ENCODE measurements at regions not wholly inside any gene's neighbourhood (a gene's known extent, or its start where the extent isn't known, plus 50 kb on each side); places are given as distances from the start of the nearest gene placed in this dataset.
"Not testable (repeated sequence)": the region's sequence is repeated elsewhere in the genome, so short reads cannot be mapped to it uniquely, and the experiment has no call there.

- no peak for DNase-seq (ENCODE audit: extremely low read depth in 1 of 2, low read depth in 1 of 2)
Observed at GRCh38 chr16:73108195-73108963, 60.5 kb upstream of the ZFHX3 start.

GRCh38 chr16:73107371-73107770 is 59.4 kb upstream of the ZFHX3 start:
- DNase-seq (ENCODE audit: extremely low read depth in 1 of 2, low read depth in 1 of 2), result no peak

- no peak for DNase-seq (ENCODE audit: extremely low read depth in 1 of 2, low read depth in 1 of 2)
Observed at GRCh38 chr16:73106329-73107034, 58.6 kb upstream of the ZFHX3 start.

GRCh38 chr16:73101568-73101967 is 53.6 kb upstream of the ZFHX3 start:
- no peak for DNase-seq (ENCODE audit: extremely low read depth in 1 of 2, low read depth in 1 of 2)

GRCh38 chr16:73099601-73100000 is 51.7 kb upstream of the ZFHX3 start:
- DNase-seq (ENCODE audit: extremely low read depth in 1 of 2, low read depth in 1 of 2), result not testable (repeated sequence)
